NCI-H345 treated with DMSO at 0.1 percent for 48 hours (cell line): ENCODE measurements at regions not wholly inside any gene's neighbourhood (a gene's known extent, or its start where the extent isn't known, plus 50 kb on each side); places are given as distances from the start of the nearest gene placed in this dataset.
"Not testable (repeated sequence)": the region's sequence is repeated elsewhere in the genome, so short reads cannot be mapped to it uniquely, and the experiment has no call there.

Experiments
- DNase-seq: peaks from one replicate; lab custom pipeline; 2025; ENCODE audit not compliant: unreplicated experiment; lab: John Stamatoyannopoulos, UW

- not testable (repeated sequence) for DNase-seq
These were observed 112.1 kb upstream of the DUSP22 start for GRCh38 chr6:180091-180694.

GRCh38 chr6:181049-181654, 111.1 kb upstream of the DUSP22 start:
- DNase-seq = no peak

- no peak for DNase-seq
These were observed 108.6 kb upstream of the DUSP22 start for GRCh38 chr6:183668-184067.

- no peak for DNase-seq
These were observed 108.1 kb upstream of the DUSP22 start for GRCh38 chr6:184161-184700.

GRCh38 chr6:186340-186965, 105.8 kb upstream of the DUSP22 start:
- DNase-seq = no peak

- no peak for DNase-seq
These were observed 105.0 kb upstream of the DUSP22 start for GRCh38 chr6:187210-187861.

- DNase-seq = peak; percentile 8
These were observed 103.2 kb upstream of the DUSP22 start for GRCh38 chr6:188821-189655.

- DNase-seq = no peak
These were observed 102.6 kb upstream of the DUSP22 start for GRCh38 chr6:189676-190075.

- no peak for DNase-seq
These were observed 101.5 kb upstream of the DUSP22 start for GRCh38 chr6:190596-191395.

- DNase-seq = no peak
These were observed 100.6 kb upstream of the DUSP22 start for GRCh38 chr6:191487-192312.

GRCh38 chr6:192313-192664, 100.0 kb upstream of the DUSP22 start:
- DNase-seq = no peak

- no peak for DNase-seq
These were observed 99.1 kb upstream of the DUSP22 start for GRCh38 chr6:193180-193579.

- no peak for DNase-seq
These were observed 98.4 kb upstream of the DUSP22 start for GRCh38 chr6:193773-194310.

- no peak for DNase-seq
These were observed 96.4 kb upstream of the DUSP22 start for GRCh38 chr6:195861-196360.

GRCh38 chr6:196543-196942, 95.7 kb upstream of the DUSP22 start:
- no peak for DNase-seq

- no peak for DNase-seq
These were observed 88.6 kb upstream of the DUSP22 start for GRCh38 chr6:203661-204060.

GRCh38 chr6:206264-206663, 86.0 kb upstream of the DUSP22 start:
- no peak for DNase-seq

GRCh38 chr6:208364-208763, 83.9 kb upstream of the DUSP22 start:
- DNase-seq = no peak

- DNase-seq = no peak
These were observed 83.3 kb upstream of the DUSP22 start for GRCh38 chr6:208938-209337.
